Trophoblast cell (in vitro differentiated cells and primary cell): ENCODE measurements at regions not wholly inside any gene's neighbourhood (a gene's known extent, or its start where the extent isn't known, plus 50 kb on each side); places are given as distances from the start of the nearest gene placed in this dataset.

Experiments used
- DNase-seq, 2 donors: peaks; one replicate each; pipeline ENCODE4 v3.0.0-alpha.2; 2016
- H2AFZ ChIP-seq: 2 replicates; pipeline ENCODE4 v1.6.1; 2013; ENCODE audit warnings: low read length, moderate library complexity, mild to moderate bottlenecking; ENCODE audit not compliant: insufficient read depth, poor library complexity
- H2AK5ac ChIP-seq: 2 replicates; pipeline ENCODE4 v1.6.1; 2013; ENCODE audit warnings: mild to moderate bottlenecking, low read length
- H2BK120ac ChIP-seq: 2 replicates; pipeline ENCODE4 v1.6.1; 2013; ENCODE audit warnings: low read length, mild to moderate bottlenecking, moderate library complexity; ENCODE audit not compliant: insufficient read depth, poor library complexity
- H2BK12ac ChIP-seq: 2 replicates; pipeline ENCODE4 v1.6.1; 2013; ENCODE audit warnings: mild to moderate bottlenecking, low read length, moderate library complexity
- H2BK5ac ChIP-seq: 2 replicates; pipeline ENCODE4 v1.6.1; 2013; ENCODE audit warnings: low read length, low read depth, moderate library complexity, mild to moderate bottlenecking; ENCODE audit not compliant: poor library complexity
- H3K14ac ChIP-seq: 2 replicates; pipeline ENCODE4 v1.6.1; 2013; ENCODE audit warnings: mild to moderate bottlenecking, low read length
- H3K18ac ChIP-seq: 2 replicates; pipeline ENCODE4 v1.6.1; 2013; ENCODE audit warnings: mild to moderate bottlenecking, low read length
- H3K23ac ChIP-seq: 2 replicates; pipeline ENCODE4 v1.6.1; 2013; ENCODE audit warnings: low read length
- H3K27ac ChIP-seq: 2 replicates; pipeline ENCODE4 v1.5.1; 2013; ENCODE audit warnings: low read depth, mild to moderate bottlenecking, inconsistent platforms, low read length, moderate library complexity
- H3K27me3 ChIP-seq: 2 replicates; pipeline ENCODE4 v1.6.1; 2013; ENCODE audit warnings: inconsistent platforms, mild to moderate bottlenecking, low read length, moderate library complexity; ENCODE audit not compliant: insufficient read depth
- H3K36me3 ChIP-seq, 2 experiments: 1 replicate in 1 of 2; 2 replicates in 1 of 2; pipeline ENCODE4 v1.6.1; 2013; ENCODE audit warnings: low read length in 2 of 2, mild to moderate bottlenecking in 2 of 2, moderate library complexity in 1 of 2; ENCODE audit not compliant: insufficient read depth in 2 of 2, control insufficient read depth in 1 of 2
- H3K4ac ChIP-seq: 2 replicates; pipeline ENCODE4 v1.6.1; 2013; ENCODE audit warnings: low read depth, mild to moderate bottlenecking, low read length, moderate library complexity
- H3K4me1 ChIP-seq, 2 experiments: 1 replicate in 1 of 2; 2 replicates in 1 of 2; pipeline ENCODE4 v1.6.1; 2013; ENCODE audit warnings: low read length in 2 of 2, mild to moderate bottlenecking in 2 of 2, moderate library complexity in 1 of 2; ENCODE audit not compliant: insufficient read depth in 2 of 2, control insufficient read depth in 1 of 2
- H3K4me2 ChIP-seq: 2 replicates; pipeline ENCODE4 v1.6.1; 2013; ENCODE audit warnings: inconsistent platforms, mild to moderate bottlenecking, low read length, moderate library complexity
- H3K4me3 ChIP-seq: 2 replicates; pipeline ENCODE4 v1.5.1; 2013; ENCODE audit warnings: mild to moderate bottlenecking, low read depth, low read length, inconsistent platforms
- H3K79me1 ChIP-seq: one replicate; pipeline ENCODE4 v1.6.1; 2013; ENCODE audit warnings: low read length
- H3K79me2 ChIP-seq: 2 replicates; pipeline ENCODE4 v1.6.1; 2013; ENCODE audit warnings: low read length, mild to moderate bottlenecking; ENCODE audit not compliant: control insufficient read depth, insufficient read depth, poor library complexity
- H3K9ac ChIP-seq: 2 replicates; pipeline ENCODE4 v1.6.1; 2013; ENCODE audit warnings: mild to moderate bottlenecking, low read length
- H3K9me3 ChIP-seq: 2 replicates; pipeline ENCODE4 v1.6.1; 2013; ENCODE audit warnings: low read depth, mild to moderate bottlenecking, control low read depth, inconsistent platforms, low read length; ENCODE audit not compliant: insufficient read depth
- H4K12ac ChIP-seq: 2 replicates; pipeline ENCODE4 v1.6.1; 2013; ENCODE audit warnings: low read depth, mild to moderate bottlenecking, low read length, moderate library complexity
- H4K8ac ChIP-seq: 2 replicates; pipeline ENCODE4 v1.6.1; 2013; ENCODE audit warnings: low read depth, mild to moderate bottlenecking, low read length, moderate library complexity
- H4K91ac ChIP-seq: one replicate; pipeline ENCODE4 v1.6.1; 2013; ENCODE audit warnings: low read depth, mild to moderate bottlenecking, low read length, moderate library complexity
- WGBS: extraction: QIAGEN DNeasy Blood & Tissue Kit; methylation state at CpG from one replicate; pipeline ENCODE4 v1.1.7; 2013; ENCODE audit warnings: missing lambda C conversion rate; ENCODE audit not compliant: insufficient read length, insufficient coverage; ENCODE audit errors: extremely low coverage; 5-methylcytosine and 5-hydroxymethylcytosine counted together

DNA sequence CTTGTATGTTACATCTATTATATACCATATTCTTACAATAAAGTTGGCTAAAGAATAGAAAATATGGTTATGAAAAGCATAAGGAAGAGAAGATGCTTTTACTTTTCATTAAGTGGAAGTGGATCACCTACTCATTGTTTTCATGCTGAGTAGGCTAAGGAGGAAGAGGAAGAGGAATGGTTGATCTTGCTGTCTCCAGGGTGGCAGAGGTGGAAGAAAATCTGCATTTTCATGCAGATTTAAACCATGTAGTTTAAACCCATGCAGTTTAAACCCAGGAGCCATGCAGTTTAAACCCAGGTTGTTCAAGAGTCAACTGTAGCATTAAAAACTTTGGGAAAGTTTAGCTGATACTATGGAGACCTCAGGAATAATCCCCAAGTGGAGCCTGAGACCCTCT lies 214.8 kb upstream of the NAALADL2 start:
- no peaks in the 10 kb centered on the region for H3K27me3 ChIP-seq
- no peaks in the 10 kb centered on the region for H3K36me3 ChIP-seq
- no peak overlapping the region for H3K14ac ChIP-seq
- no peak overlapping the region for H3K23ac ChIP-seq
- no peak overlapping the region for H3K4ac ChIP-seq
- no peak for DNase-seq
- H4K91ac ChIP-seq, result no peak overlapping the region
- no peak overlapping the region for H2BK5ac ChIP-seq
- H3K4me1 ChIP-seq, result peaks cover 0 to 1% of the 10 kb centered on the region in 2 experiments
- no peak overlapping the region for H3K18ac ChIP-seq
- no peaks in the 10 kb centered on the region for H3K79me1 ChIP-seq
- no peak overlapping the region for H4K8ac ChIP-seq
- no peaks in the 10 kb centered on the region for H3K9me3 ChIP-seq
- no peak overlapping the region for H2AK5ac ChIP-seq
- H3K4me2 ChIP-seq, result no peak overlapping the region
- no peaks in the 10 kb centered on the region for H3K79me2 ChIP-seq
- H3K27ac ChIP-seq, result no peak overlapping the region
- H3K4me3 ChIP-seq, result no peak overlapping the region
- no peak overlapping the region for H2BK120ac ChIP-seq
- H2AFZ ChIP-seq, result no peak overlapping the region
- H3K9ac ChIP-seq, result no peak overlapping the region
- no peak overlapping the region for H2BK12ac ChIP-seq
- H4K12ac ChIP-seq, result no peak overlapping the region

DNA sequence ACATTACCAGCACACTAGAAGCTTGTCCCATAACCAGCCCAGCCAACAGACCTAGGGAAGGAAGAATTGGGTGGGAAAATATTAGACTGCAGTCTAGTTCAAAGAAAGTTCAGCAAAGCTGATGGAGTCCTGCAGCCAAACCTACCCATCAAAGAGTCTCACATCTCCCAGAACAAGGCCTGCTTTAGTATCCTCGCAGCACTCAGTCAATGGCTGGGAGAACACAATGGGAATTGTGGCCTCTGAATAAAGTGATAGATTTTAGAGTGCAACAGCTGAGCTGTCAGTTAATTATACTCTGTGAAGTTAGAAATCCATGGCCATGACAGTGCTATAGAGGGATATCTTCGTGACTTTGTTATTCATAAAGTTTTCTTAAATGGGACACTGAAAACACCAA lies 207.2 kb upstream of the NAALADL2 start:
- H4K8ac ChIP-seq, result no peak overlapping the region
- H3K79me2 ChIP-seq, result no peaks in the 10 kb centered on the region
- WGBS, result no CpG with 5 or more reads among the region's 2 CpGs
- H3K4me3 ChIP-seq, result no peak overlapping the region
- H2AFZ ChIP-seq, result no peak overlapping the region
- no peak overlapping the region for H3K4ac ChIP-seq
- H3K27ac ChIP-seq, result no peak overlapping the region
- no peak overlapping the region for H3K14ac ChIP-seq
- no peaks in the 10 kb centered on the region for H3K4me1 ChIP-seq
- no peak overlapping the region for H3K9ac ChIP-seq
- no peaks in the 10 kb centered on the region for H3K79me1 ChIP-seq
- H3K27me3 ChIP-seq, result no peaks in the 10 kb centered on the region
- H4K91ac ChIP-seq, result no peak overlapping the region
- H2BK120ac ChIP-seq, result no peak overlapping the region
- H3K18ac ChIP-seq, result no peak overlapping the region
- no peaks in the 10 kb centered on the region for H3K9me3 ChIP-seq
- H3K4me2 ChIP-seq, result no peak overlapping the region
- H2BK12ac ChIP-seq, result no peak overlapping the region
- H4K12ac ChIP-seq, result no peak overlapping the region
- no peaks in the 10 kb centered on the region for H3K36me3 ChIP-seq
- H2BK5ac ChIP-seq, result no peak overlapping the region
- H2AK5ac ChIP-seq, result no peak overlapping the region
- no peak overlapping the region for H3K23ac ChIP-seq
- no peak for DNase-seq

GRCh38 chr3:174659511-174659910 lies 199.6 kb upstream of the NAALADL2 start:
- Histone ChIP-seq H3K4me1 (no peaks in the 10 kb centered on the region), H2BK5ac (no peak overlapping the region), H4K91ac (no peak overlapping the region), H3K9me3 (no peaks in the 10 kb centered on the region), H3K4ac (no peak overlapping the region), H3K4me3 (no peak overlapping the region), H3K4me2 (no peak overlapping the region), H2BK12ac (no peak overlapping the region), H3K36me3 (no peaks in the 10 kb centered on the region), H3K79me1 (no peaks in the 10 kb centered on the region), H3K9ac (no peak overlapping the region), H4K8ac (no peak overlapping the region), H3K23ac (no peak overlapping the region), H2BK120ac (no peak overlapping the region), H2AK5ac (no peak overlapping the region), H3K27ac (no peak overlapping the region), H3K18ac (no peak overlapping the region), H2AFZ (no peak overlapping the region), H3K79me2 (no peaks in the 10 kb centered on the region), H4K12ac (no peak overlapping the region), H3K27me3 (no peaks in the 10 kb centered on the region), H3K14ac (no peak overlapping the region)
- DNase-seq, result no peak
- no CpG with 5 or more reads among the region's 3 CpGs for WGBS

- no peak overlapping the region for H2BK120ac ChIP-seq
- H3K9ac ChIP-seq, result no peak overlapping the region
- no peak for DNase-seq
- no peak overlapping the region for H4K91ac ChIP-seq
- H2BK12ac ChIP-seq, result no peak overlapping the region
- H3K23ac ChIP-seq, result no peak overlapping the region
- no peak overlapping the region for H4K12ac ChIP-seq
- no CpG with 5 or more reads among the region's 3 CpGs for WGBS
- H3K79me1 ChIP-seq, result no peaks in the 10 kb centered on the region
- no peak overlapping the region for H2AFZ ChIP-seq
- no peaks in the 10 kb centered on the region for H3K36me3 ChIP-seq
- H3K4me1 ChIP-seq, result no peaks in the 10 kb centered on the region
- no peak overlapping the region for H2BK5ac ChIP-seq
- H3K9me3 ChIP-seq, result no peaks in the 10 kb centered on the region
- no peak overlapping the region for H2AK5ac ChIP-seq
- no peak overlapping the region for H3K4ac ChIP-seq
- no peak overlapping the region for H3K4me3 ChIP-seq
- H3K4me2 ChIP-seq, result no peak overlapping the region
- H3K14ac ChIP-seq, result no peak overlapping the region
- no peak overlapping the region for H3K27ac ChIP-seq
- no peaks in the 10 kb centered on the region for H3K27me3 ChIP-seq
- no peak overlapping the region for H4K8ac ChIP-seq
- no peaks in the 10 kb centered on the region for H3K79me2 ChIP-seq
- H3K18ac ChIP-seq, result no peak overlapping the region
Observed at GRCh38 chr3:174662653-174663052, 196.5 kb upstream of the NAALADL2 start.

- WGBS, result no CpG with 5 or more reads among the region's 1 CpG
- Histone ChIP-seq H4K8ac (no peak overlapping the region), H3K36me3 (no peaks in the 10 kb centered on the region)
Observed at GRCh38 chr3:174667386-174667785, 191.7 kb upstream of the NAALADL2 start.

More at GRCh38 chr3:174667386-174667785, 191.7 kb upstream of the NAALADL2 start:
- Histone ChIP-seq H2BK5ac (no peak overlapping the region), H3K79me2 (no peaks in the 10 kb centered on the region), H3K27ac (no peak overlapping the region), H4K12ac (no peak overlapping the region), H3K23ac (no peak overlapping the region), H3K9me3 (no peaks in the 10 kb centered on the region), H2BK12ac (no peak overlapping the region), H3K14ac (no peak overlapping the region), H3K4me2 (no peak overlapping the region), H3K79me1 (no peaks in the 10 kb centered on the region), H4K91ac (no peak overlapping the region), H3K4me1 (no peaks in the 10 kb centered on the region), H3K27me3 (no peaks in the 10 kb centered on the region), H3K18ac (no peak overlapping the region), H3K9ac (no peak overlapping the region), H3K4ac (no peak overlapping the region), H2BK120ac (no peak overlapping the region), H2AK5ac (no peak overlapping the region), H2AFZ (no peak overlapping the region), H3K4me3 (no peak overlapping the region)
- no peak for DNase-seq
